ENCODE measurements at regions not wholly inside any gene's neighbourhood (a gene's known extent, or its start where the extent isn't known, plus 50 kb on each side); places are given as distances from the start of the nearest gene placed in this dataset.
"Not testable (repeated sequence)": the region's sequence is repeated elsewhere in the genome, so short reads cannot be mapped to it uniquely, and the experiment has no call there.

DNA sequence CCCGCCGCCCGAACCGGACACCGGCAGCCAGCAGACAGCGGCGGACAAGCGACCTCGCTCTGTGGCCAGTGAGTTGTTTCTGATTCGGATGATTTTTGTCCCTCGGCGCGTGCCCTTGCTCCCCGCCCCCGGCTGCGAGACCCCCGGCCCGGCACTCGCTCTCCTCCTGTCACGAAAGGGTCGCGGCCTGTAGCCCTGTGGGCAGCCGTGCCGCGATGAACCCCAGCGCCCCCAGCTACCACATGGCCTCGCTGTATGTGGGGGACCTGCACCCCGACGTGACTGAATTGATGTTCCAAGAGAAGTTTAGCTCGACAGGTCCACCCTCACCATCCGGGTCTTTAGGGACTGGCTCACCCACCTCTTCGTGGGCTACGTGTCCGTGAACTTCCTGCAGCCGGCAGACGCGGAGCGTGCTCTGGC lies 1257.5 kb upstream of the ACVR2A start:
- no peak for DNase-seq (ENCODE audit: low read depth)

- DNase-seq (ENCODE audit: low read depth): no peak
Observed at GRCh38 chr2:146584316-146584715, 1260.5 kb upstream of the ACVR2A start.

GRCh38 chr2:146579147-146579930 lies 1265.5 kb upstream of the ACVR2A start:
- peak; percentile 85 for DNase-seq (ENCODE audit: low read depth)

- DNase-seq (ENCODE audit: low read depth): peak; percentile 32
Observed at GRCh38 chr2:146576339-146577111, 1268.3 kb upstream of the ACVR2A start.

GRCh38 chr2:146572598-146572997 lies 1272.2 kb upstream of the ACVR2A start:
- DNase-seq (ENCODE audit: low read depth): peak; percentile 78

DNA sequence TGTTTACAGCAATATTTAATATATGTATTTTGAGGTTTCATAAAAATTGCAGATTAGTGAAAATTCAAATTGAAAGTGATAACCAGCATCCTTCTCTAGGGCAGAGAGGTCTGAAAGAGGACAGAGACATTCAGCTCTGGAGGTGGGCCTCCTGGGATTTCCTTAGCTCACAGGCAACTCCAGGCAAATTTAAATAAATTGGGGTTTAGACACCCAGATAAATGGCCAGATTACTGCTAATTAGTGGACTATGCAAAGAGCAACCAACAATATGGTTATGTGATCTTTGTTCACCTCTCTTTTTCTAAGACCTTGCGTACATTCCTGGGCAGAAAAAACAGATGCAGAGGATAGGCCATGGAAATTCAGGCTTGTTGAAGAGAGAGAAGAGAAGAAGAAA lies 1282.8 kb upstream of the ACVR2A start:
- no peak for DNase-seq (ENCODE audit: low read depth)

- no peak for DNase-seq (ENCODE audit: low read depth)
Observed at GRCh38 chr2:146547236-146547635, 1297.6 kb upstream of the ACVR2A start.

GRCh38 chr2:146544701-146545100 lies 1300.1 kb upstream of the ACVR2A start:
- DNase-seq (ENCODE audit: low read depth): peak; percentile 1

GRCh38 chr2:146541896-146542295 lies 1302.9 kb upstream of the ACVR2A start:
- DNase-seq (ENCODE audit: low read depth): no peak

- DNase-seq (ENCODE audit: low read depth): no peak
Observed at GRCh38 chr2:146540271-146540932, 1304.4 kb upstream of the ACVR2A start.

- DNase-seq (ENCODE audit: low read depth): not testable (repeated sequence)
Observed at GRCh38 chr2:146539739-146540138, 1305.1 kb upstream of the ACVR2A start.

DNA sequence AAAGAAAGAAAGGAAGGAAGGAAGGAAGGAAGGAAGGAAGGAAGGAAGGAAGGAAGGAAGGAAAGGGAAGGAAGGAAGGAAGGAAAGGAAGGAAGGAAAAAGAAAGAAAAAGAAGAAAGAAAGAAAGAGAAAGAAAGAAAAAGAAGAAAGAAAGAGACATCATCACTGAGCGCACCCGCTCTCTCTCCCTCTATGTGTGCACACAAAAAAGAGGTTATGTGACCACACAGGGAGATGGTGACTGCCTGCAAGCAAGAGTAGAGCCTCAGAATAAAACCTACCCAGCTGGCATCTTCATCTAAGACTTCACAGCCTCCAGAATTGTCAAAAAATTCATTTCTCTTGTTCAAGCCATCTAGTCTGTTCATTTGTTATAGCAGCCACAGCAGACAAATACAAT lies 1307.4 kb upstream of the ACVR2A start:
- no peak for DNase-seq (ENCODE audit: low read depth)

- DNase-seq (ENCODE audit: low read depth): no peak
Observed at GRCh38 chr2:146532509-146533147, 1312.2 kb upstream of the ACVR2A start.

GRCh38 chr2:146532009-146532408 lies 1312.8 kb upstream of the ACVR2A start:
- DNase-seq (ENCODE audit: low read depth): no peak

DNA sequence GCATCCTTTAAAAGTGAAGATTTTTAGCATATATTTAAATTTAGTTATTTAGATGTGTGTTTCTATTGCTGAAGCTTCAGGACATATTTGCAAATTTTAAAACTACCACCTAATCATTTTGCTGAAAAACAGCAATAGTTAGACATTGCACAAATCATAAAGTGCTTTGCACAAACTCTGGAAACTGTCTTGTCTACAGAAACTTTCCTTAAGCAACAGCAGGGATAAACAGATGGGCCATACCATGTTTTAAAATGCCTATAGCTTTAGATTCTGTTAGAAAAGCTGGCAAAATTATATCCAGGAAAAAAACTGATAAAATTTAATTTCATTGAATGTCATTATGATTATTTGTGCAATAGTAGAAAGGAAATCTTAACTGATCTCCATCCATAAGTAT lies 1313.9 kb upstream of the ACVR2A start:
- DNase-seq (ENCODE audit: low read depth): no peak

GRCh38 chr2:146527166-146527565 lies 1317.7 kb upstream of the ACVR2A start:
- peak; percentile 4 for DNase-seq (ENCODE audit: low read depth)

DNA sequence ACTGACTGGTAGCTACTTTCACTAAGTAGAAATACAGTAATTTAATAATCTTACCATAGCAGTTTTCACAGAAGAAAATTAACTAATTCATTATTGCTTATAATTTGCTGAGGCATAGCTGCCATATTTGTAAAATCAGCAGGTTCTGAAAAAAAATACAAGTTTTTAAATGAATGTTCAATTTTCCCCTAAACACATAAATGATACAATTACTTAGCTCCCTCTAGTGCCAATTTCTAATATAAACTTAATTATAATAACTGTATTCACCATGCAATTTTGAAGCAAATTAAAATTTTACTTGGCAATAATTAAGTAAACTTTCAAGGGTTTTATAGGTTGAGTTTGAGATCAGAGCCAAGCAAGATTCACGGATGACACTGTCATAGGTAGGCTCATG lies 1321.6 kb upstream of the ACVR2A start:
- peak; percentile 56 for DNase-seq (ENCODE audit: low read depth)

DNA sequence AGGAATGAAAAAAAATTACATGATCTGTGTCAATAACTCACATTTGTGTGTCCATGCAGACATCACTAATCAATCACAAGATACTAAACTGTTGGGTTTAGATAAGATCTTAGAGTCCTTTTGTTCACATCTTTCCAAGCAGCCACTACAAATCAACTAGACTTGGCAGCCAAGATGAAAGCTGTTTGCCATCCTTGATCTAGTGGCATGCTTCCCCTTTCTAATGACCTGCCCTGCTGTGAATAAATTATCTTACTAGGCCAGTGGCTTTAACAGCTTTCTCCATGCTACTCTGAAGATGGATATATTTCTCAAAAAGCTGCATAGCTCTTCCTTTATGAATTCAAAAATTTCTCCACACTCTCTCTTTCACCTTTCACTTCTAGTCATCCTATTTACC lies 1338.0 kb upstream of the ACVR2A start:
- DNase-seq (ENCODE audit: low read depth): no peak

DNA sequence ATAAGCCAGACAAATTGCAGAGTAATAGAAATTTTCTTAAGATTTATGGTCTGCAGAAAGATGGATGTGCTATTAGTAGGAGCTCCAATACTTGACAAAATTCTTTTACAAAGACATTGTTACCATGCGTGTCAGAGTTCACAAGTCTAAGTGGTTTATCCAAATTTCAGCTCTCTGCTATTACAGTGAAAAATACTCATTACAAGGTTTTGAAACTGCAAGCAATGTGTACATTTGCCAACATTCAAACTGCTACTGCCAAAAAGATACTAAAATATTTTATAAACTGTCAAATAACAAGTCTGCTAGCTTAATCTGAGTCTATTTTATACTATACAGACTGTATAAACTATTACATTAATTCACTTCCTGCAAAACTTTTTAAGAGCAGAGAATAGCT lies 1341.5 kb upstream of the ACVR2A start:
- no peak for DNase-seq (ENCODE audit: low read depth)

DNA sequence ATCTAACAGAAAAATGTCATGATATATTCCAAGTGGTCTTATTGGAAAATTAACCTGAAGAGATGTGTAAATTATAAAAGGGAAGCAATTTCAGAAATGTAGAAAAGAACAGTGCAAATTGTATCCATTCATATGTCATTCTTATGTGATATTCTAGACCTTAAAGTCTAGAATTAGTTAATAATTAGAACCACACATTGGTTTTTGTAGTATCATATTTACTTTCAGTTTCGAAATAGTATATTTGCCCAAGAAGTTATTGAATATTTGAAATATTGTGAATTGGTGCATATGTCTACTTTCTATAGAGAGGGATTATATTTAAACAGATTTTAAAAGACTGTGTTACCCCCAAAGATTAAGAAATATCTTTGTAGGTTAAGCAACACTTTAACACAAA lies 1348.6 kb upstream of the ACVR2A start:
- DNase-seq (ENCODE audit: low read depth): no peak

DNA sequence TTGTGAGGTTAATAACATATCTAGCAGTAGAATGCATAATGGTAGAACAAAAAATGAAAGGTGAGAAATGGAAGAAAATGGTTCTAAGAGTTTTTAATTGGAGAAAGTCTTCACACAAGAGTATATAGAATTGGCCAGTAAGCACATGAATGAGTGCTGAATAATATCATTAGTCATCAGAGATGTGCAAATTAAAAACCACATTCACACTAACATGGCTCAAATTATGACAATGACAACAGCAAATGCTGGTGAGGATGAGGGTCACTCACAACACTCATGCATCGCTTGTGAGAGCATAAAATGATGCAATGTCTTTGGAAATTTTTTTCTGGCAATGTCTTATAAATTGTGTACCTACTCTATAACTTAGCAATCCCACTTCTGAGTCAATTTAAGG lies 1355.4 kb upstream of the ACVR2A start:
- peak; percentile 1 for DNase-seq (ENCODE audit: low read depth)

DNA sequence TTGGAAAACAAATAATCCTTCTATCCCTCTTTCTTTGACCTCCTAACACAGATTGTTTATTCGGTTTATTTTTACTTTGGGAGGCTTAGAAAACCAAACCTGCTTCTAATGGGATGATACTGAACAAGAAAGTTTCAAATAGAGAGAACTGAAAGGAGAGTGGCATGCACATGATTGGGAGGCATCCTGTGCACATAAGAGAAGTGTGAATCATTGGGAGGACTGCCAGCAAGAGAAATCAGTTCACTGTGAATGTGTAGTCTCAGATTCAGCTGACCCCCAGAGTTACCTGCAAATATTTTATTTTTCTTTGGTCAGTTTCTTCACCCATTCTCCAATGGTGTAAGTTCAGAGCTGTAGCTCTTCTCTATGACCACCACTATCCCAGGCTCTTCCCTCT lies 1363.2 kb upstream of the ACVR2A start:
- DNase-seq (ENCODE audit: low read depth): peak; percentile 50
